Esophagus muscularis mucosa (tissue), 3 donors: ENCODE measurements at regions not wholly inside any gene's neighbourhood (a gene's known extent, or its start where the extent isn't known, plus 50 kb on each side); places are given as distances from the start of the nearest gene placed in this dataset.

ENCODE experiments used
- CTCF ChIP-seq, 3 experiments: fragments of 200-600 bp in 2 of 3; fragments of 450-650 bp in 1 of 3; sonication (generic) in 2 of 3; IDR thresholded peaks; one replicate each; pipeline ENCODE4 v1.5.1; 2017 to 2019; ENCODE audit warnings: antibody characterized with exemption in 3 of 3, mild to moderate bottlenecking in 2 of 3, moderate library complexity in 1 of 3
- POLR2A ChIP-seq: fragments of 450-650 bp; IDR thresholded peaks from one replicate; pipeline ENCODE4 v1.6.1; 2017; ENCODE audit warnings: antibody characterized with exemption, moderate library complexity, mild to moderate bottlenecking, low read depth
- POLR2AphosphoS5 ChIP-seq, 2 donors: sonication (generic); formaldehyde crosslinking; IDR thresholded peaks; one replicate each; pipeline ENCODE4 v1.6.1; 2017; ENCODE audit warnings: antibody characterized with exemption in 2 of 2

- TF ChIP-seq CTCF (IDR thresholded peaks at IDR 0.05): no peak
- TF ChIP-seq POLR2A: no peak
- no peak for TF ChIP-seq POLR2AphosphoS5 (IDR thresholded peaks at IDR 0.05)
Measured at GRCh38 chr5:96530901-96531300, 97.9 kb upstream of the PCSK1 start.
